GM21381 (cell line): ENCODE measurements at regions not wholly inside any gene's neighbourhood (a gene's known extent, or its start where the extent isn't known, plus 50 kb on each side); places are given as distances from the start of the nearest gene placed in this dataset.

Source experiments
- ATAC-seq: cut with Tn5 transposase; IDR thresholded peaks from one replicate; pipeline ENCODE4 v1.9.1; 2021; ENCODE audit warnings: mild to moderate bottlenecking, moderate library complexity; ENCODE audit not compliant: unreplicated experiment

GRCh38 chr22:47301820-47302475, 539.5 kb downstream of the TBC1D22A start:
- ATAC-seq: no peak

- ATAC-seq: no peak
These were observed 538.4 kb downstream of the TBC1D22A start for GRCh38 chr22:47300698-47301405.

GRCh38 chr22:47299863-47300697, 537.6 kb downstream of the TBC1D22A start:
- no peak for ATAC-seq

- no peak for ATAC-seq
These were observed 536.9 kb downstream of the TBC1D22A start for GRCh38 chr22:47299211-47299862.

GRCh38 chr22:47298017-47298785, 535.8 kb downstream of the TBC1D22A start:
- ATAC-seq: no peak

- ATAC-seq: no peak
These were observed 535.0 kb downstream of the TBC1D22A start for GRCh38 chr22:47297261-47298016.

- ATAC-seq: no peak
These were observed 534.2 kb downstream of the TBC1D22A start for GRCh38 chr22:47296405-47297260.

GRCh38 chr22:47295982-47296381, 533.5 kb downstream of the TBC1D22A start:
- no peak for ATAC-seq

GRCh38 chr22:47295226-47295901, 532.9 kb downstream of the TBC1D22A start:
- no peak for ATAC-seq

- ATAC-seq: no peak
These were observed 532.1 kb downstream of the TBC1D22A start for GRCh38 chr22:47294576-47294975.

- no peak for ATAC-seq
These were observed 531.7 kb downstream of the TBC1D22A start for GRCh38 chr22:47294222-47294532.

GRCh38 chr22:47293368-47294221, 531.1 kb downstream of the TBC1D22A start:
- no peak for ATAC-seq

GRCh38 chr22:47292546-47293320, 530.3 kb downstream of the TBC1D22A start:
- no peak for ATAC-seq

- no peak for ATAC-seq
These were observed 529.4 kb downstream of the TBC1D22A start for GRCh38 chr22:47291565-47292495.

- ATAC-seq: no peak
These were observed 528.4 kb downstream of the TBC1D22A start for GRCh38 chr22:47290706-47291430.
